ENCODE measurements at regions not wholly inside any gene's neighbourhood (a gene's known extent, or its start where the extent isn't known, plus 50 kb on each side); places are given as distances from the start of the nearest gene placed in this dataset.

DNA sequence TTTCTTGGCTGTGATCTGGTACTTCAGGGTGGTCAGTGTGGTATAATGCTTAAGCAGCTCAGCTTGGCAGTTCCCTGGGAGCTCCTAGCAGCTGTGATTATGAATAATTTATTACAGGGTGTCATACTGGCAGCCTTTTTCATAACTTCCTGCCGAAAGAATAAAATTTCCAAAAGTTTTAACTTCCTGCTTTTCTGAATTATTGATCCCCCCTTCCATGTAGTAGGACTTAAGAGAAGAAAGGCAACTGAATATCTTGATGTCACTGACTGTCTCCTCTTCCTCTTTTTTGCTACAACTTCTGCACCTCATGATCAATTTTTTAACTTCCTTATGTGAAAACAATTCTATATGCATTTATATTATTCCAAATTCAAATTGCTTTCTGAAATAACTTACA is 74.3 kb upstream of the SPEF2 start:
- TF ChIP-seq, protein P1, sequence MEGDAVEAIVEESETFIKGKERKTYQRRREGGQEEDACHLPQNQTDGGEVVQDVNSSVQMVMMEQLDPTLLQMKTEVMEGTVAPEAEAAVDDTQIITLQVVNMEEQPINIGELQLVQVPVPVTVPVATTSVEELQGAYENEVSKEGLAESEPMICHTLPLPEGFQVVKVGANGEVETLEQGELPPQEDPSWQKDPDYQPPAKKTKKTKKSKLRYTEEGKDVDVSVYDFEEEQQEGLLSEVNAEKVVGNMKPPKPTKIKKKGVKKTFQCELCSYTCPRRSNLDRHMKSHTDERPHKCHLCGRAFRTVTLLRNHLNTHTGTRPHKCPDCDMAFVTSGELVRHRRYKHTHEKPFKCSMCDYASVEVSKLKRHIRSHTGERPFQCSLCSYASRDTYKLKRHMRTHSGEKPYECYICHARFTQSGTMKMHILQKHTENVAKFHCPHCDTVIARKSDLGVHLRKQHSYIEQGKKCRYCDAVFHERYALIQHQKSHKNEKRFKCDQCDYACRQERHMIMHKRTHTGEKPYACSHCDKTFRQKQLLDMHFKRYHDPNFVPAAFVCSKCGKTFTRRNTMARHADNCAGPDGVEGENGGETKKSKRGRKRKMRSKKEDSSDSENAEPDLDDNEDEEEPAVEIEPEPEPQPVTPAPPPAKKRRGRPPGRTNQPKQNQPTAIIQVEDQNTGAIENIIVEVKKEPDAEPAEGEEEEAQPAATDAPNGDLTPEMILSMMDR (IDR thresholded peaks at IDR 0.05), result no peak
- TF ChIP-seq POLR2A (IDR thresholded peaks at IDR 0.05), result no peak
